ENCODE measurements at regions not wholly inside any gene's neighbourhood (a gene's known extent, or its start where the extent isn't known, plus 50 kb on each side); places are given as distances from the start of the nearest gene placed in this dataset.

GRCh38 chr10:31087851-31088250 lies 56.2 kb upstream of the ZNF438 start:
- Histone ChIP-seq H2AFZ (ENCODE audit: low read depth) (no peak overlapping the region), H3K9ac (no peak overlapping the region), H3K4me1 (ENCODE audit: control insufficient read depth in 1 of 2, insufficient read depth in 2 of 2, low read depth in 1 of 2, low read length in 1 of 2) (no peaks in the 10 kb centered on the region; a peak in 1 of 4 replicates), H3K36me3 (replicated peaks in 1 of 2; ENCODE audit: control insufficient read depth in 1 of 2, insufficient read depth in 2 of 2, low read length in 1 of 2) (no peaks in the 10 kb centered on the region), H3K79me2 (ENCODE audit: insufficient read depth) (no peaks in the 10 kb centered on the region), H3K4me3 (ENCODE audit: low read depth in 2 of 2, low read length in 1 of 2) (no peak overlapping the region), H3F3A (replicated peaks; ENCODE audit: insufficient read depth) (no peaks in the 10 kb centered on the region), H3K9me3 (no peaks in the 10 kb centered on the region), H3K27me3 (ENCODE audit: insufficient read depth) (no peaks in the 10 kb centered on the region), H3K9me2 (no peaks in the 10 kb centered on the region), H4K20me1 (ENCODE audit: insufficient read depth) (no peaks in the 10 kb centered on the region), H3K27ac (ENCODE audit: low read depth in 2 of 2, low read length in 1 of 2) (no peak overlapping the region), H3K4me2 (no peak overlapping the region)
- DNase-seq = no peak
- TF ChIP-seq IRF3 (IDR thresholded peaks at IDR 0.05; ENCODE audit: low read depth, low read length) (no peak), ZBTB33 (IDR thresholded peaks at IDR 0.05; ENCODE audit: borderline replicate concordance, low read depth) (no peak), TCF12 (IDR thresholded peaks at IDR 0.05) (no peak), NFIC (IDR thresholded peaks at IDR 0.05; ENCODE audit: borderline replicate concordance) (no peak), FOXJ3 (CRISPR knock-in tag; IDR thresholded peaks at IDR 0.05) (no peak), ELF1 (IDR thresholded peaks at IDR 0.05) (no peak), RFX5 (IDR thresholded peaks at IDR 0.05; ENCODE audit: low read length) (no peak), SIN3A (IDR thresholded peaks at IDR 0.05; ENCODE audit: borderline replicate concordance, low read depth, low read length) (no peak), REST (IDR thresholded peaks at IDR 0.05; ENCODE audit: low read depth, low read length) (no peak), GABPA (IDR thresholded peaks at IDR 0.05; ENCODE audit: low read depth) (no peak)
- TF ChIP-seq, protein P1, sequence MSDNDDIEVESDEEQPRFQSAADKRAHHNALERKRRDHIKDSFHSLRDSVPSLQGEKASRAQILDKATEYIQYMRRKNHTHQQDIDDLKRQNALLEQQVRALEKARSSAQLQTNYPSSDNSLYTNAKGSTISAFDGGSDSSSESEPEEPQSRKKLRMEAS (IDR thresholded peaks at IDR 0.05; ENCODE audit: low read depth) = no peak
- 100% methylated on average over 1 of the region's 1 CpG for WGBS (ENCODE audit: low lambda C conversion rate)
- CTCF ChIA-PET = interaction anchor here (0.8 kb wide), 1 partner anchor 357 kb away, joined by 3 read pairs; no protein-coding TSS in a partner anchor
- POLR2A ChIA-PET = no interaction called here
